Spleen (tissue), 7 donors: ENCODE measurements at regions not wholly inside any gene's neighbourhood (a gene's known extent, or its start where the extent isn't known, plus 50 kb on each side); places are given as distances from the start of the nearest gene placed in this dataset.

Experiments used
- CTCF ChIP-seq, 11 experiments: fragments of 200-600 bp in 7 of 11; fragments of 450-650 bp in 4 of 11; sonication (generic) in 4 of 11; IDR thresholded peaks in 8 of 11; conservative IDR thresholded peaks in 3 of 11; 1 replicate in 7 of 11; 2 replicates in 4 of 11; pipeline versions ENCODE4 v1.4.0 to v1.8.0; 2016 to 2021; ENCODE audit warnings: antibody characterized with exemption in 11 of 11, inconsistent platforms in 4 of 11, mild to moderate bottlenecking in 1 of 11
- POLR2A ChIP-seq, 3 donors: fragments of 450-650 bp; IDR thresholded peaks; one replicate each; pipeline ENCODE4 v1.5.1; 2017; ENCODE audit warnings: antibody characterized with exemption in 3 of 3, mild to moderate bottlenecking in 1 of 3
- POLR2AphosphoS5 ChIP-seq, 3 donors: sonication (generic); formaldehyde crosslinking; IDR thresholded peaks; one replicate each; pipeline ENCODE4 v1.5.1; 2017; ENCODE audit warnings: antibody characterized with exemption in 3 of 3
- donor health status: DM: no; HTN: no; CAD: no; lungs with moderate emphysema.
- donor health status: DM: no; HTN: no; CAD: no.
- donor health status: DM: no; HTN: no; CAD: no.

GRCh38 chr11:19379465-19379864 is 138.7 kb upstream of the E2F8 start:
- TF ChIP-seq CTCF (IDR thresholded peaks at IDR 0.05 in 8 of 11, conservative IDR thresholded peaks at IDR 0.05 in 3 of 11): no peak
- no peak for TF ChIP-seq POLR2A (IDR thresholded peaks at IDR 0.05)
- no peak for TF ChIP-seq POLR2AphosphoS5 (IDR thresholded peaks at IDR 0.05)
